GM19035 (cell line): ENCODE measurements at regions not wholly inside any gene's neighbourhood (a gene's known extent, or its start where the extent isn't known, plus 50 kb on each side); places are given as distances from the start of the nearest gene placed in this dataset.
"Not testable (repeated sequence)": the region's sequence is repeated elsewhere in the genome, so short reads cannot be mapped to it uniquely, and the experiment has no call there.

ENCODE experiments used
- ATAC-seq: cut with Tn5 transposase; IDR thresholded peaks from one replicate; pipeline ENCODE4 v1.9.1; 2021; ENCODE audit not compliant: unreplicated experiment

- no peak for ATAC-seq
Measured at GRCh38 chr10:123269675-123270074, 115.5 kb downstream of the BUB3 start.

GRCh38 chr10:123270221-123270620 is 116.0 kb downstream of the BUB3 start:
- ATAC-seq, result no peak

- ATAC-seq, result no peak
Measured at GRCh38 chr10:123270806-123271205, 116.6 kb downstream of the BUB3 start.

- ATAC-seq, result no peak
Measured at GRCh38 chr10:123272171-123272570, 118.0 kb downstream of the BUB3 start.

GRCh38 chr10:123274306-123275135 is 120.3 kb downstream of the BUB3 start:
- ATAC-seq, result no peak

- no peak for ATAC-seq
Measured at GRCh38 chr10:123275136-123275564, 120.9 kb downstream of the BUB3 start.

GRCh38 chr10:123278445-123278844 is 124.2 kb downstream of the BUB3 start:
- ATAC-seq, result no peak

- ATAC-seq, result not testable (repeated sequence)
Measured at GRCh38 chr10:123283371-123283770, 129.2 kb downstream of the BUB3 start.

GRCh38 chr10:123284022-123284421 is 129.8 kb downstream of the BUB3 start:
- no peak for ATAC-seq

GRCh38 chr10:123287594-123288247 is 133.5 kb downstream of the BUB3 start:
- ATAC-seq, result no peak

- no peak for ATAC-seq
Measured at GRCh38 chr10:123289432-123289831, 135.2 kb downstream of the BUB3 start.

GRCh38 chr10:123294109-123294508 is 139.9 kb downstream of the BUB3 start:
- no peak for ATAC-seq

- no peak for ATAC-seq
Measured at GRCh38 chr10:123294886-123295285, 140.7 kb downstream of the BUB3 start.

GRCh38 chr10:123295644-123296043 is 141.4 kb downstream of the BUB3 start:
- ATAC-seq, result no peak

- ATAC-seq, result no peak
Measured at GRCh38 chr10:123297175-123297574, 143.0 kb downstream of the BUB3 start.

GRCh38 chr10:123298583-123298982 is 144.4 kb downstream of the BUB3 start:
- ATAC-seq, result no peak

GRCh38 chr10:123299598-123299997 is 145.4 kb downstream of the BUB3 start:
- no peak for ATAC-seq

GRCh38 chr10:123301077-123301857 is 147.1 kb downstream of the BUB3 start:
- ATAC-seq, result no peak

- no peak for ATAC-seq
Measured at GRCh38 chr10:123303581-123304337, 149.6 kb downstream of the BUB3 start.

- ATAC-seq, result no peak
Measured at GRCh38 chr10:123305671-123306070, 151.5 kb downstream of the BUB3 start.

GRCh38 chr10:123306290-123306689 is 152.1 kb downstream of the BUB3 start:
- ATAC-seq, result no peak
